ENCODE measurements at regions not wholly inside any gene's neighbourhood (a gene's known extent, or its start where the extent isn't known, plus 50 kb on each side); places are given as distances from the start of the nearest gene placed in this dataset.

DNA sequence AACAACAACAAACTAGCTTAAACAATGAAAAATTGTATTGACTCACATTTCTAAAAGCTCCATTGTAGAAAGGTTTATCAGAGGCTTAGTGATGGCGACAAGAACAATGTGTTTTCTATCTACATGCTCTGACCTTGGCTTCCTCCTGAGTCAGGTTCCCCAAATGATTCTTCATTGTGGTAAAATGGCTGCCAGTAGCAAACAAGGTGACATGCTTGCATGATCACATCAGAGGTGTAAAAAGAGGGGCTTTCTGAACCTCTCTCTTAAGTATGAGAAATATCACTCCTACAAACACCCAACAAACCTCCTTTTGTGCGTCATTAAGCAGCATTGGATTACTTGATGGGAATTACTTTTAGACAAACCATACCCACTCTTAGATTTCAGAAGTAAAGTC lies 252.4 kb upstream of the SYT1 start:
- TF ChIP-seq POLR2A (IDR thresholded peaks at IDR 0.05; ENCODE audit: low read depth, low read length) (no peak), TAF1 (IDR thresholded peaks at IDR 0.05; ENCODE audit: low read depth, low read length) (no peak)

All from GM12891 (cell line).